GM12878 (cell line): ENCODE measurements at regions not wholly inside any gene's neighbourhood (a gene's known extent, or its start where the extent isn't known, plus 50 kb on each side); places are given as distances from the start of the nearest gene placed in this dataset.

Experiments
- ATAC-seq: fragments of 200-7000 bp; cut with Tn5 transposase; 3 replicates; pipeline ENCODE4 v1.9.1; 2020; ENCODE audit warnings: mild to moderate bottlenecking, moderate library complexity
- BruUV-seq: library from RNA; stranded (reverse); fragments of 400-500 nt; replicated peaks from 2 replicates; lab custom pipeline; 2021; lab: Mats Ljungman, UMichigan
- CTCF ChIA-PET: fragments of 300-600 bp; sonication (Branson Sonifier 250); formaldehyde crosslinking; extraction: SDS; loops from one replicate; lab custom pipeline; 2021; ENCODE audit warnings: inconsistent platforms; lab: Yijun Ruan, JAX
- POLR2A ChIA-PET: fragments of 350-600 bp; formaldehyde crosslinking; extraction: SDS; loops from one replicate; lab custom pipeline; 2021; ENCODE audit warnings: inconsistent platforms; lab: Charles Lee
- RAD21 ChIA-PET: fragments of 300-600 bp; sonication (Branson Sonifier 250); formaldehyde crosslinking; loops from one replicate; lab custom pipeline; 2023; ENCODE audit warnings: antibody characterized with exemption; ENCODE audit not compliant: unreplicated experiment; lab: Charles Lee
- SMC1A ChIA-PET: fragments of 300-600 bp; sonication (Branson Sonifier 250); formaldehyde crosslinking; loops from one replicate; lab custom pipeline; 2023; ENCODE audit not compliant: unreplicated experiment, uncharacterized antibody; lab: Charles Lee
- DNase-seq: peaks from one replicate; pipeline ENCODE4 v3.0.0-alpha.2; 2011; ENCODE audit warnings: low read depth, low spot score
- FAIRE-seq: peaks from 3 replicates; lab custom pipeline; 2011; peaks lifted over from hg19 to GRCh38; lab: Jason Lieb, UNC
- H2AFZ ChIP-seq: 2 replicates; pipeline ENCODE4 v1.6.0; 2011; ENCODE audit warnings: low read depth, low read length, control low read depth; ENCODE audit not compliant: control insufficient read depth
- H3K27ac ChIP-seq: 2 replicates; pipeline ENCODE4 v1.5.1; 2011; ENCODE audit warnings: control low read depth; ENCODE audit not compliant: control insufficient read depth, insufficient read depth
- H3K27me3 ChIP-seq, 2 experiments: replicated peaks in 1 of 2; 2 replicates each; pipeline versions ENCODE4 v1.6.0 to v1.6.1; 2011; ENCODE audit warnings: low read length in 1 of 2; ENCODE audit not compliant: control insufficient read depth in 2 of 2, insufficient read depth in 2 of 2
- H3K36me3 ChIP-seq, 2 experiments: 2 replicates each; pipeline ENCODE4 v1.5.1; 2011; ENCODE audit warnings: low read length in 1 of 2; ENCODE audit not compliant: control insufficient read depth in 2 of 2, insufficient read depth in 2 of 2
- H3K4me1 ChIP-seq: 2 replicates; pipeline ENCODE4 v1.6.1; 2011; ENCODE audit warnings: mild to moderate bottlenecking, low read length, moderate library complexity, mixed read lengths; ENCODE audit not compliant: control insufficient read depth, insufficient read depth
- H3K4me2 ChIP-seq: 2 replicates; pipeline ENCODE4 v1.6.0; 2011; ENCODE audit warnings: control low read depth; ENCODE audit not compliant: control insufficient read depth, insufficient read depth
- H3K4me3 ChIP-seq: fragments of 200-600 bp; sonication (generic); 2 replicates; pipeline ENCODE4 v1.5.1; 2016
- H3K79me2 ChIP-seq: 2 replicates; pipeline ENCODE4 v1.6.0; 2011; ENCODE audit warnings: low read length; ENCODE audit not compliant: control insufficient read depth, insufficient read depth
- H3K9ac ChIP-seq: 2 replicates; pipeline ENCODE4 v1.8.0; 2011; ENCODE audit warnings: low read length, control low read depth, mixed read lengths; ENCODE audit not compliant: control insufficient read depth, insufficient read depth
- H3K9me3 ChIP-seq: replicated peaks from 3 replicates; pipeline ENCODE4 v1.5.1; 2011; ENCODE audit warnings: mild to moderate bottlenecking, low read length; ENCODE audit not compliant: control insufficient read depth, insufficient read depth
- H4K20me1 ChIP-seq: 2 replicates; pipeline ENCODE4 v1.6.0; 2011; ENCODE audit not compliant: control insufficient read depth, insufficient read depth
- BMI1 ChIP-seq: fragments of 450-650 bp; IDR thresholded peaks from 2 replicates; pipeline ENCODE4 v1.6.1; 2016; ENCODE audit warnings: mild to moderate bottlenecking, moderate library complexity, borderline replicate concordance
- CBX5 ChIP-seq: sonication (generic); IDR thresholded peaks from 2 replicates; pipeline ENCODE4 v1.6.1; 2016; ENCODE audit warnings: low read depth, moderate library complexity, mild to moderate bottlenecking, inconsistent platforms
- CHD4 ChIP-seq: fragments of 200-600 bp; sonication (generic); IDR thresholded peaks from 2 replicates; pipeline ENCODE4 v1.6.1; 2016; ENCODE audit warnings: mild to moderate bottlenecking
- CREB1 ChIP-seq: IDR thresholded peaks from 2 replicates; pipeline ENCODE4 v1.6.1; 2012; ENCODE audit warnings: low read depth, mild to moderate bottlenecking, inconsistent platforms
- HDAC6 ChIP-seq: fragments of 200-600 bp; sonication (generic); IDR thresholded peaks from one replicate; pipeline ENCODE4 v1.8.0; 2017; ENCODE audit warnings: antibody characterized with exemption; ENCODE audit not compliant: unreplicated experiment
- IRF4 ChIP-seq: IDR thresholded peaks from 2 replicates; pipeline ENCODE4 v1.6.1; 2011; ENCODE audit warnings: low read depth, low read length
- LARP7 ChIP-seq: fragments of 450-650 bp; IDR thresholded peaks from 2 replicates; pipeline ENCODE4 v1.6.1; 2017; ENCODE audit warnings: mild to moderate bottlenecking
- PAX8 ChIP-seq: fragments of 450-650 bp; IDR thresholded peaks from 2 replicates; pipeline ENCODE4 v1.6.1; 2017; ENCODE audit warnings: mild to moderate bottlenecking, moderate library complexity
- POLR2AphosphoS5 ChIP-seq: IDR thresholded peaks from 2 replicates; pipeline ENCODE4 v1.6.1; 2011; ENCODE audit warnings: mild to moderate bottlenecking, low read length, inconsistent platforms
- RB1 ChIP-seq: fragments of 450-650 bp; formaldehyde crosslinking; IDR thresholded peaks from 2 replicates; pipeline ENCODE4 v1.6.1; 2017; ENCODE audit warnings: mild to moderate bottlenecking, borderline replicate concordance
- RELA ChIP-seq: fragments of 450-650 bp; IDR thresholded peaks from 2 replicates; pipeline ENCODE4 v1.8.0; 2014; ENCODE audit warnings: borderline replicate concordance; ENCODE audit not compliant: partially characterized antibody
- SREBF1 ChIP-seq: IDR thresholded peaks from 2 replicates; pipeline ENCODE4 v1.6.1; 2012; ENCODE audit warnings: mild to moderate bottlenecking, low read length
- ZBED1 ChIP-seq: IDR thresholded peaks from 2 replicates; pipeline ENCODE4 v1.6.1; 2016; ENCODE audit warnings: borderline replicate concordance
- ZNF217 ChIP-seq: fragments of 450-650 bp; IDR thresholded peaks from 2 replicates; pipeline ENCODE4 v1.6.1; 2017; ENCODE audit warnings: antibody characterized with exemption, mild to moderate bottlenecking
- ZNF24 ChIP-seq: fragments of 450-650 bp; IDR thresholded peaks from 2 replicates; pipeline ENCODE4 v1.6.1; 2017; ENCODE audit warnings: antibody characterized with exemption, mild to moderate bottlenecking
- WGBS: methylation state at CpG from one replicate; pipeline ENCODE4 v1.1.6; 2016; ENCODE audit warnings: low lambda C conversion rate; ENCODE audit not compliant: insufficient replicate concordance, insufficient coverage; ENCODE audit errors: missing lambda C conversion rate; 5-methylcytosine and 5-hydroxymethylcytosine counted together
- in situ Hi-C: fragments of 300-500 bp; cut with MboI; formaldehyde crosslinking; loops from 9 replicates; pipeline ENCODE4 v1.14.3; 2018; ENCODE audit warnings: mixed read lengths
- intact Hi-C: fragments of 100-400 bp; cut with micrococcal nuclease; formaldehyde crosslinking; loops from one replicate; pipeline ENCODE4 v1.14.2; 2022; ENCODE audit not compliant: unreplicated experiment
- TF ChIP-seq, protein P1 (sequence below): fragments of 450-650 bp; IDR thresholded peaks from 2 replicates; pipeline ENCODE4 v1.6.1; 2016; ENCODE audit warnings: mild to moderate bottlenecking
- TF ChIP-seq, protein P2 (sequence below): IDR thresholded peaks from 2 replicates; pipeline ENCODE4 v1.6.1; 2012; ENCODE audit warnings: low read length, inconsistent platforms

DNA sequence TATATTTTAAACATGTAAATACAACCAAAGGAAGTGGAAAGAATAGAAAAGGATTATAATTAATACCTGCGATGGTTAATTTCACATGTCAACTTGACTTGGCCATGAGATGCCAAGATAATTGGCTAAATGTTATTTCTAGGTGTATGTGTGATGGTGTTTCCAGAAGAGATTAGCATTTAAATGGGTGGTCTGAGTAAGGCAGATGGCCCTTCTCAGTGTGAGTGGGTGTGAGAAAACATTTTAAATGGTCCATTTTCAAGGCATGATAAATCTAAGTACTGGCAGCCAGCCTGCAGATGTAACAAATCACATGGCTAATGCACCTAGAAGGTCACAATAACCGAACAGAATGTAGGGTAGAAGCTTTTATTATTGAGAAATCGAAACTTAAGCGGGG, 99.6 kb upstream of the CDH7 start:
- Histone ChIP-seq H3K9ac (no peak overlapping the region), H3K4me2 (no peak overlapping the region), H4K20me1 (no peaks in the 10 kb centered on the region), H3K36me3 (no peaks in the 10 kb centered on the region), H3K4me1 (no peaks in the 10 kb centered on the region), H3K79me2 (no peaks in the 10 kb centered on the region), H3K27ac (no peak overlapping the region), H3K9me3 (no peaks in the 10 kb centered on the region), H3K27me3 (no peaks in the 10 kb centered on the region), H2AFZ (no peak overlapping the region), H3K4me3 (no peak overlapping the region)
- POLR2A ChIA-PET: no interaction called here
- no peak for ATAC-seq
- intact Hi-C loops: no loop called here
- 28% methylated on average over 4 of the region's 4 CpGs for WGBS
- DNase-seq: no peak
- TF ChIP-seq ZNF24 (no peak), LARP7 (no peak), HDAC6 (no peak), CREB1 (no peak), SREBF1 (no peak), RB1 (no peak), BMI1 (no peak), RELA (no peak), POLR2AphosphoS5 (no peak), PAX8 (no peak), ZNF217 (no peak), IRF4 (no peak), ZBED1 (no peak), CHD4 (no peak), CBX5 (no peak)
- TF ChIP-seq, protein P1, sequence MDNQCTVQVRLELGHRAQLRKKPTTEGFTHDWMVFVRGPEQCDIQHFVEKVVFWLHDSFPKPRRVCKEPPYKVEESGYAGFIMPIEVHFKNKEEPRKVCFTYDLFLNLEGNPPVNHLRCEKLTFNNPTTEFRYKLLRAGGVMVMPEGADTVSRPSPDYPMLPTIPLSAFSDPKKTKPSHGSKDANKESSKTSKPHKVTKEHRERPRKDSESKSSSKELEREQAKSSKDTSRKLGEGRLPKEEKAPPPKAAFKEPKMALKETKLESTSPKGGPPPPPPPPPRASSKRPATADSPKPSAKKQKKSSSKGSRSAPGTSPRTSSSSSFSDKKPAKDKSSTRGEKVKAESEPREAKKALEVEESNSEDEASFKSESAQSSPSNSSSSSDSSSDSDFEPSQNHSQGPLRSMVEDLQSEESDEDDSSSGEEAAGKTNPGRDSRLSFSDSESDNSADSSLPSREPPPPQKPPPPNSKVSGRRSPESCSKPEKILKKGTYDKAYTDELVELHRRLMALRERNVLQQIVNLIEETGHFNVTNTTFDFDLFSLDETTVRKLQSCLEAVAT: no peak
- TF ChIP-seq, protein P2, sequence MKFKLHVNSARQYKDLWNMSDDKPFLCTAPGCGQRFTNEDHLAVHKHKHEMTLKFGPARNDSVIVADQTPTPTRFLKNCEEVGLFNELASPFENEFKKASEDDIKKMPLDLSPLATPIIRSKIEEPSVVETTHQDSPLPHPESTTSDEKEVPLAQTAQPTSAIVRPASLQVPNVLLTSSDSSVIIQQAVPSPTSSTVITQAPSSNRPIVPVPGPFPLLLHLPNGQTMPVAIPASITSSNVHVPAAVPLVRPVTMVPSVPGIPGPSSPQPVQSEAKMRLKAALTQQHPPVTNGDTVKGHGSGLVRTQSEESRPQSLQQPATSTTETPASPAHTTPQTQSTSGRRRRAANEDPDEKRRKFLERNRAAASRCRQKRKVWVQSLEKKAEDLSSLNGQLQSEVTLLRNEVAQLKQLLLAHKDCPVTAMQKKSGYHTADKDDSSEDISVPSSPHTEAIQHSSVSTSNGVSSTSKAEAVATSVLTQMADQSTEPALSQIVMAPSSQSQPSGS: no peak
- FAIRE-seq: no peak
- SMC1A ChIA-PET: no interaction called here
- in situ Hi-C loops: no loop called here
- RAD21 ChIA-PET: no interaction called here
- CTCF ChIA-PET: no interaction called here
- no TSS peak for BruUV-seq
